NCI-H2081 (cell line): ENCODE measurements at regions not wholly inside any gene's neighbourhood (a gene's known extent, or its start where the extent isn't known, plus 50 kb on each side); places are given as distances from the start of the nearest gene placed in this dataset.
"Not testable (repeated sequence)": the region's sequence is repeated elsewhere in the genome, so short reads cannot be mapped to it uniquely, and the experiment has no call there.

Source experiments
- DNase-seq, 2 experiments: peaks; one replicate each; lab custom pipeline; 2025; lab: John Stamatoyannopoulos, UW

DNA sequence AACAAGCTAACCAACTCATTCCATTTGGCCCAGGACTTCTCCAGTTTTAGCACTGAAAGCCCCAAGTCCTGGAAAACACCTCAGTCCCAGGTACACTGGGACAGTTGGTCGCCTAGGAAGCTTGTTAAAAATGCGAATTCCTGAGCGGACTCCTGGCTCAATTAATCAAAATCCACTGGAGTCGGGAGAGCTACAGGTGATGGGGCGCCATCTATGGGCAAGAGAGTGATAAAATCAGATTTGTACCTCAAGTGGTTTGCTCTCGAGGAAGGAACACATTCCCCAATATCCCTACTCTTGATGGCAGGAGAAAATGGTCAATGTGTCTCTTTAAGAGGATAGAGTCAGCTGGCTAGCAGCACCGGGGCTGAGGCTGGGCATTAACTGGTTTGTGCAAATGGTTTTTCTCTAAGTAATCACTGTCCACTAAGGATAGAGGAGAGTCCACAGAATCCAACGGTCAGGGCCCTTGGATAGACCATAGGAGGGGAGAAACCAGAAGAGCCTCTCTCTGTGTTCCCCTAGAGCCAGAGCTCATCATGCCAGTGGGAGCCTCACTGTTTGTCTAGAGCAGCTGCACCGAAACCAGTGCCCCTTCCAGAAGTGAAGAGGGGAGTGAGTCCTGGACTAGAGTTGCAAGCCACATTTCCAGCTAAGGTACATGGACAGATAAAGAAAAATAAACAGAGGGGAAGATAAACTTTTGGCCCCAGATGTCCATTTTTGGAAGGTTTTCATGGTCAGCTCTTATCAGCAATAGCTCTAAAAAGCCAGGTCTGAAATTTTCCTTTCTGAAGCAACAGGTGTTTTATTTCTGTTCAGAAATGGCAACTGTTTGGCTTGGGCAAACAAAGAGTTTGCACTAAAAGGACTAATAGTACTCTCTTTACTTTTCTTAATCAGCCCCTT, 148.5 kb downstream of the TENT5C start:
- peak; percentile 21 to 50 for DNase-seq

DNA sequence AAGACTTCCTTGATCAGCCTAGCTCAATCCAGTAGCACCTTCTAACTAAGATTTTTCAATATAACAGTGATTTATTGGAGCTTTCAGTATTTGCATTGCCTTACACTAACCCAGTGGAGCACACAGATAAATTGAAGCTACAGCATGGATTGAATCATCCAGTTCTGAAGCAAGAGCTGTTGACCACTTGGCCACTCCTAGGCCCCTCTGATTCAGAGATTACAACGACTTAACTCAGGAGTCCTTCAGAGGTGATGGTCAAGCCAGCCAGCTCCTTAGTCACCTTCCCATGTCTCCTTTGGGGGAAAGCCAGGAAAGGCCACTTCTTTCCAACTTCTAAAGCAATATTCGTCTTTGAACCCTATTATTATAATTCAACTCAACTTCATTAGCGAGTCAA, 151.8 kb downstream of the TENT5C start:
- no peak for DNase-seq

DNA sequence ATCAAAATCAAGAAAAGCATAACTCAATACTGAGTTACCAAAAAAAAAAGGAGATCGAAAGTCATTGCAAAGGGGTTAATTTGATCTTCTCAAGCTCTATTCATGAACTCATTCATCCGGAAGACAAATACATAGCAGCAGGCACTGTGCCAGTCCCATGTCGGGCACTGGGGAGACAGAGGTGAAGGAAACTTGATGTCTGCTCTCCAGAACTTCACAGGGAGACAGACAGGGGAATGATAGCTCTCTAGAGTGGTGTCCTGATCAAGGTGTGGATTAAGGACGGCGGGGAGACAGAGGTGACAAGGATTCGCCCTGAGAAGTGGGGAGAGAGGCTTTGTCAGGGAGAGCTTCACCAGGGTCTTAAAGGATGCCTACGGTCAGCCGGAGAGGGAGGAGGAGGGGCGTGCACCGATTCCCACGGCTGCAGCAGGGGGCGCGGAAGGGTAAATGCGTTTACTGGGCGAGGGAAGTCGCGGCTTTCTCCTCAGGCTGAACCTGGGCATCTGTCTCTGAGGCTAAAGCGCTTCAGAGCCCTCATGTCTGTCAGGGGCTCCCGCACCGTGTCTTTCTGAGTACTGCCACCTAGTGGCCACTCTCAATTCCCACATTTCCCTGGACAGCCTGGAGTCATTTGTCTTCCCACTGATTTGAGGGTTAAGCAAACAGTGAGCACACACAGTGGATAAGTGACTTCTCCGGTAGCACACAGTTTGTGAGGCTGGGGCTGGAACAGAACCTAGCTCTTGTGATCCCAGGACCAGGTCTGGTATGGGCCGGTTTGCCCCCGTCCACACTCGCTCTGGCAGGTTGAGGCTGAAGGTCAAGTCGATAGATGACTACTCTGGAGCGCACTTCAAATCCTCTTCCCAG, 152.8 kb downstream of the TENT5C start:
- peak; percentile 71 to 73 for DNase-seq

- no peak for DNase-seq
Measured at GRCh38 chr1:117759535-117759934, 153.7 kb downstream of the TENT5C start.

GRCh38 chr1:117760069-117760468, 154.2 kb downstream of the TENT5C start:
- no peak for DNase-seq

DNA sequence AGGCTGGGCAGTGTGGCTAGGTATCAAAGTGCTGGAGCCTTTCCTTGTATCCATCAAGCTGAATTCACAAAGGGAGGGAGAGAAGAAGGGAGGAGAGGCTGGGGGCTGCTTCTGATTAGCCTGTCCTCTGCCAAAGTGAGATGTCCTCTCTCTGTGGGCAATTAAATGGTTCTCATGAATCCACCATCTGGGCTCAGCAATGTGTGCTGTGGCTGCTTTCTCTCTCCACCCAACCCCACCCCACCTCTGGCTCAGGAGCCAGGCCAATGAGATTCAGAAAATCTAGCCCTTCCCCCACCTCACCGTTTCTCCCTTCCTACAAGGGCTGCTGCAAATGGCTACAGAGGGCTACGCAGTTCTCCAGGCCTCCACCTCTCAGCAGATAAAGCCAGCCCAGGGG, 154.6 kb downstream of the TENT5C start:
- no peak for DNase-seq

- DNase-seq = not testable (repeated sequence)
Measured at GRCh38 chr1:117767756-117768155, 161.7 kb downstream of the GDAP2 start.

DNA sequence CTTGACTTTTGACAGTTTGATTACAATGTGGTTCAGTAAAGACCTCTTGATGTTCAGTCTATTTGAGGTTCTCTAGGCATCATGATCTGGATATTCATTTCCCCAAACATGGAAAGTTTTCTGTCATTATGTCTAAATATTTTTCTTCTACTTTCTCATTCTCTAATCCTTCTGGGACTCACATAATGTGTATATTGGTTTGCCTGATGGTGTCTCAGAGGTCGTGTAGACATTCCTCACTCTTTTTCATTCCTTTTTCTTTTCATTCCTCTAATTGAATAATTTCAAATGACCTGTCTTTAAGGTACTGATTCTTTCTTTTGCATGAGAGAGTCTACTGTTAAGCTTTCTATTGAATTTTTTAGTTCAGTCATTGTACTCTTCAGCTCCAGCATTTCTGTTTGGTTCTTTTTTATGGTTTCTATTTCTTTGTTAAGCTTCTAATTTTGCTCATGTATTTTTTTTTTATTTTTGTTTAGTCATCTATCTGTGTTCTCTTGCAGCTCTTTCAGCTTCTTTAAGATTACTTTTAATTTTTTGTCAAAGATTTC, 158.4 kb downstream of the GDAP2 start:
- DNase-seq = no peak

DNA sequence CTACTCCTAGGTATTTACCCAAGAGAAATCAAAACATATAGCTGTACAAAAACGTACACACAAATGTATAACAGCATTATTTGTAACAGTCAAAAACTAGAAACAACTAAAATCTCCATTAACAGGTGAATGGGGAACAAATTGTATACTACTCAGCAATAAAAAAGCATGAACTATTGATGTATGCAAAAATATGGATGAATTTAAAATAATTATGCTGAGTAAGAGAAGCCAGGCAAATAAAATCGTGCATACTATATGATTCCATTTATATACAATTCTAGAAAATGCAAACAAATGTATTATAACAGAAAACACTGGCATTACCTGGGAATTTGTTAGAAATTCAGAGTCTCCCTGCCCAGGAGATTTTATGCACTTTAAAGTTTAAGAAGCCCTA, 150.1 kb downstream of the GDAP2 start:
- DNase-seq = no peak

DNA sequence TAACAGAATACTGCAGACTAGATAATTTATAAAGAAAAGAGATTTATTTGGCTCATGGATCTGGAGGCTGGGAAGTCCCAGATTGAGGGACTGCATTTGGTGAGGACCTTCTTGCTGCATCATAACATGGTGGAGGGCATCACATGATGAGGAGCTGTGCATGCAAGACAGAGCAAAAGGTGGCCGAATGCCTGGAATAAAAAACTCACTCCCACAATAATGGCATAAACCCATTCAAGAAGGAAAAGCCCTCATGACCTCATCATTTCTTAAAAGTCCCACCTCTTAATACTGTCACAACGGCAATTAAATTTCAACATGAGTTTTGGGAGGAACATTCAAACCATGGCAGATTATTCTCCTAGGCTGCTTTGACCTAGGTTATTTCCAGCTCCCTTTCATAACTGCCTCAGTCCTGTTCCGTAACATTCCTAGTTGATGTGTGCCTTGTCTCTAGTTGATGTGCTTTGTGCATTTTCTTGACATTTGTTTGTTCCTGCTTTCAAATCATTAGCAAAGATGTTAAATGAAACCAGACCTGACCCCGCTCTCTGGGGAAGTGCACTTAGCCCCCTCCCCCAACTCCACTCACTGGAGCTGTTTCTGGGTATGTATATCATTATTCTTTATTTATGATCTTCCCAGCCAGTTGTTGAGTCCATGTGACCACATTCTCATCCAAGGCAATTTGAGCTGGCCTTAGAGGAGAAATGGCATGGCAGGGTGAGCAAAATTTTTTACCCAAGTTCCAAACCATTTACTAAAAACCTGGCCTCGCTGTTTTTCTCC, 148.5 kb downstream of the GDAP2 start:
- DNase-seq = no peak

GRCh38 chr1:117782056-117782455, 147.4 kb downstream of the GDAP2 start:
- DNase-seq = no peak

DNA sequence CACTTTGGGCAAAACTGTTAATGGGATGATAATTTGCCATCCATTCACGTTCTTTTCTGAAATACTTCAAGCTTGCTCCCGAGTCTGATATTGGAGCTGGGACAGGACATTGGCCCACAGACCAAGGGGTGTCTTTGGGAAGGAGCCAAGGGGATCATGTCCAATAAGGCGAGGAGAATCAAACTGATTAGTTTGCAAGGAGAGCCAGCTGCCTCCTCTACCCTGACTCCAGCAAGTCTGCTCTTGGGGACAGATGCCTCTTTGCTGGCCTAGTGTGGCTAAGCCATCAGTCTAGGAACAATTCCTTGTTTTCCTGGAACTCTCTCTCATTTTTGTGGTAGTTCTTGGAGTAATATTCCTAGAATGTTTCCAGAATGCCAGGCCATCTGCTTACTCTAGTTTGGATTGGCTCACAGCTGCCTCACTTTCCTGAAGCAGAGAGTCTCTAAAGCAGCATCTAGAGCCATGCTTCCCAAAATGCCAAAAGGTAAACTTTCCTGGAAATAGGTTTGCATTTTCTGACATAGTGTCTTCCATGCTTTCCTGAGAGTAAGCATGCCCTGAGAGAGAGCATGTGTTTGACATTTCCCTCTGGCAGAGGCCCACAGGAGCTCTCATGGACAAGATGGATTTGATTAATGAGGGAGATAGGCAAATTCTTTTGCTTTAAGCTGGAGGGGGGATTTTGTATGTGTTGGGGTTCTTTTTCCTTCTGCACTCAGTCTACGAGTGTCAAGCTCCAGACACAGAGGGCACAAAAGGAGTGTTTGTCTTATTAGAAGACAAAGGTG, 145.6 kb downstream of the GDAP2 start:
- DNase-seq = no peak

GRCh38 chr1:117788014-117788413, 141.4 kb downstream of the GDAP2 start:
- DNase-seq = no peak

GRCh38 chr1:117793413-117793812, 136.0 kb downstream of the GDAP2 start:
- no peak for DNase-seq

GRCh38 chr1:117794073-117794472, 135.3 kb downstream of the GDAP2 start:
- no peak for DNase-seq

DNA sequence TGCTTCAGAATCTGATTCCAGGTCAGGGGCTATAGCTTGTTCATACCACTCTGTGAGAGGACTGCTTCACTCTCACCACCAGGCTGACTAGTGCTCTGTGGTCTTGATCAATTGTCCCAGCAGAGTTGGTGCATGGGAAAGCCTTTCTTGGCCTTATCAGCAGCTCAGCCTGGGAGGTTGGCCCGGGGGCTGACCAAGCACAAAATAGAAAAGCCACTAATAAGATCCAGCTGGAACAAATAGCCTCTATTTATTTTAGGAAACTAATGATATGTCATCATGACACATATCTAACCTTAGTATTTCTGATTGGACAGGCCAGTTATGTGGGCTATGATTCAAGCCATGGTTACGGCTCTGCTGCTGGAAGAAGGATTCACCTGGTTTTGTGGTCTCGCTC, 134.2 kb downstream of the GDAP2 start:
- no peak for DNase-seq

GRCh38 chr1:117795792-117796191, 133.6 kb downstream of the GDAP2 start:
- no peak for DNase-seq

DNA sequence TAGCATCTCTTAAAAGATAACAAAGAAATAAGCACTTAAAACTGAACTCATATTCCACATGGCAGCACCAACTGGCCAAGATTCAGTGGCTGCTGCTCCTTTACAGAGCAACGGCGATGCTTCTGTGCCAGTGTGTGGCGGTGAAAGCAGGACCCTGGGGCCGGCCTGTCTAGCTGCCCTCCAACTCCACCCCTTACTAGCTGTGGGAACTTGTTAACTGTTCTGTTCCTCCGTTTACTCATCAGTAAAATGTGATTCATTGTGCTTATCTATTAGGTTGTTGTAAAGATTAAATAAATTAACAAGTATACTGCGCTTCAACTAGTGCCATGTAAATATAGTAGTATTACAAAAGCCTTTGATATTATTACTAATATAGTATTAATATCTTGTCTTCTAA, 133.2 kb downstream of the GDAP2 start:
- DNase-seq = no peak

- DNase-seq = no peak
Measured at GRCh38 chr1:117798550-117798949, 130.9 kb downstream of the GDAP2 start.

GRCh38 chr1:117802531-117803257, 126.7 kb downstream of the GDAP2 start:
- no peak for DNase-seq
